GM23338 (cell line): ENCODE measurements at regions not wholly inside any gene's neighbourhood (a gene's known extent, or its start where the extent isn't known, plus 50 kb on each side); places are given as distances from the start of the nearest gene placed in this dataset.
"Not testable (repeated sequence)": the region's sequence is repeated elsewhere in the genome, so short reads cannot be mapped to it uniquely, and the experiment has no call there.

Experiments used
- ATAC-seq: fragments of 200-7000 bp; cut with Tn5 transposase; 3 replicates; pipeline ENCODE4 v1.9.1; 2020
- DNase-seq: peaks from one replicate; pipeline ENCODE4 v3.0.0-alpha.2; 2015; ENCODE audit warnings: low spot score
- H2AFZ ChIP-seq: fragments of 200-600 bp; sonication (generic); 2 replicates; pipeline ENCODE4 v1.8.0; 2016; ENCODE audit warnings: antibody characterized with exemption, mild to moderate bottlenecking, moderate library complexity
- H3F3A ChIP-seq: fragments of 200-600 bp; sonication (generic); replicated peaks from 2 replicates; pipeline ENCODE4 v1.8.0; 2017; ENCODE audit warnings: antibody characterized with exemption, mixed run types, low read depth
- H3K27ac ChIP-seq: fragments of 200-600 bp; sonication (generic); 2 replicates; pipeline ENCODE4 v1.6.1; 2016; ENCODE audit warnings: low read depth
- H3K27me3 ChIP-seq: fragments of 200-600 bp; sonication (generic); 2 replicates; pipeline ENCODE4 v1.8.0; 2016; ENCODE audit warnings: mild to moderate bottlenecking, mixed run types, moderate library complexity; ENCODE audit not compliant: insufficient read depth
- H3K36me3 ChIP-seq: fragments of 200-600 bp; sonication (generic); 2 replicates; pipeline ENCODE4 v1.8.0; 2016; ENCODE audit warnings: mild to moderate bottlenecking; ENCODE audit not compliant: insufficient read depth
- H3K4me1 ChIP-seq: fragments of 200-600 bp; sonication (generic); 2 replicates; pipeline ENCODE4 v1.8.0; 2016; ENCODE audit warnings: mild to moderate bottlenecking, moderate library complexity; ENCODE audit not compliant: insufficient read depth
- H3K4me2 ChIP-seq: fragments of 200-600 bp; sonication (generic); 2 replicates; pipeline ENCODE4 v1.7.1; 2017; ENCODE audit warnings: mixed run types
- H3K4me3 ChIP-seq: fragments of 200-600 bp; sonication (generic); 2 replicates; pipeline ENCODE4 v1.6.1; 2016; ENCODE audit warnings: mixed run types
- H3K79me2 ChIP-seq: fragments of 200-600 bp; sonication (generic); replicated peaks from 2 replicates; pipeline ENCODE4 v1.8.0; 2017; ENCODE audit warnings: mild to moderate bottlenecking; ENCODE audit not compliant: insufficient read depth
- H3K9me2 ChIP-seq: fragments of 200-600 bp; sonication (generic); 2 replicates; pipeline ENCODE4 v1.8.0; 2017; ENCODE audit not compliant: insufficient read depth
- H4K20me1 ChIP-seq: fragments of 200-600 bp; sonication (generic); replicated peaks from 2 replicates; pipeline ENCODE4 v1.8.0; 2017; ENCODE audit warnings: mild to moderate bottlenecking; ENCODE audit not compliant: insufficient read depth
- H3K27ac Mint-ChIP-seq: 2 replicates; pipeline ENCODE4 v1.8.0; 2020; ENCODE audit warnings: inconsistent platforms, mild to moderate bottlenecking, moderate library complexity, mixed read lengths
- H3K27me3 Mint-ChIP-seq: 3 replicates; pipeline ENCODE4 v1.8.0; 2022; ENCODE audit warnings: low read depth, mild to moderate bottlenecking, moderate library complexity, mixed read lengths, inconsistent platforms; ENCODE audit not compliant: insufficient read depth, poor library complexity
- H3K36me3 Mint-ChIP-seq: 3 replicates; pipeline ENCODE4 v1.8.0; 2021; ENCODE audit warnings: low read depth, mild to moderate bottlenecking, inconsistent platforms, moderate library complexity, mixed read lengths
- H3K4me1 Mint-ChIP-seq: 3 replicates; pipeline ENCODE4 v1.8.0; 2020; ENCODE audit warnings: mild to moderate bottlenecking, inconsistent platforms, mixed read lengths
- H3K4me3 Mint-ChIP-seq: 3 replicates; pipeline ENCODE4 v1.8.0; 2021; ENCODE audit warnings: moderate library complexity, mild to moderate bottlenecking, inconsistent platforms, mixed read lengths
- H3K9me3 Mint-ChIP-seq: 3 replicates; pipeline ENCODE4 v1.8.0; 2020; ENCODE audit warnings: moderate library complexity, mild to moderate bottlenecking, inconsistent platforms, mixed read lengths
- CREB1 ChIP-seq: fragments of 250-450 bp; sonication (Bioruptor Pico); IDR thresholded peaks from 2 replicates; pipeline ENCODE4 v1.5.0; 2020; ENCODE audit warnings: low read depth, mild to moderate bottlenecking, moderate library complexity
- EZH2phosphoT487 ChIP-seq: fragments of 200-600 bp; sonication (generic); IDR thresholded peaks from one replicate; pipeline ENCODE4 v1.8.1; 2018; ENCODE audit warnings: antibody characterized with exemption; ENCODE audit not compliant: unreplicated experiment
- JUNB ChIP-seq: IDR thresholded peaks from one replicate; pipeline ENCODE4 v1.6.1; 2016; ENCODE audit warnings: antibody characterized with exemption; ENCODE audit not compliant: unreplicated experiment
- NANOG ChIP-seq: IDR thresholded peaks from 2 replicates; pipeline ENCODE4 v1.6.1; 2016; ENCODE audit warnings: antibody characterized with exemption, borderline replicate concordance
- ZNF331 ChIP-seq: fragments of 250-450 bp; sonication (Bioruptor Pico); IDR thresholded peaks from 2 replicates; pipeline ENCODE4 v1.5.0; 2020; ENCODE audit warnings: low read depth, mild to moderate bottlenecking, moderate library complexity
- TF ChIP-seq, protein P1 (sequence below), 2 experiments: fragments of 200-600 bp in 1 of 2; sonication (generic) in 1 of 2; conservative IDR thresholded peaks; 2 replicates each; pipeline versions ENCODE4 v1.5.1 to v1.6.1; 2016 to 2017; ENCODE audit warnings: antibody characterized with exemption in 2 of 2, low read depth in 2 of 2, mild to moderate bottlenecking in 2 of 2, moderate library complexity in 1 of 2
- TF ChIP-seq, protein P2 (sequence below): IDR thresholded peaks from 2 replicates; pipeline ENCODE4 v1.6.1; 2016; ENCODE audit warnings: antibody characterized with exemption
- TF ChIP-seq, protein P3 (sequence below): fragments of 250-450 bp; sonication (Bioruptor Pico); IDR thresholded peaks from 2 replicates; pipeline ENCODE4 v1.5.0; 2020; ENCODE audit warnings: mild to moderate bottlenecking, moderate library complexity

GRCh38 chr3:67930394-67930793 is 276.0 kb upstream of the SUCLG2 start:
- not testable (repeated sequence) for H3K27me3 Mint-ChIP-seq, H3K4me2 ChIP-seq, H3K27ac Mint-ChIP-seq, H3K36me3 ChIP-seq, H3K79me2 ChIP-seq, H3K4me3 ChIP-seq, H3K27me3 ChIP-seq, H3K9me2 ChIP-seq, H3K4me1 ChIP-seq, H3K4me3 Mint-ChIP-seq, ATAC-seq, H4K20me1 ChIP-seq, H3K4me1 Mint-ChIP-seq, H3K27ac ChIP-seq, H2AFZ ChIP-seq, H3F3A ChIP-seq
- peaks cover 27% of the 10 kb centered on the region; the same call in 2 of the 3 replicates for H3K36me3 Mint-ChIP-seq
- DNase-seq, result peak; percentile 41
- peaks cover 33% of the 10 kb centered on the region for H3K9me3 Mint-ChIP-seq

DNA sequence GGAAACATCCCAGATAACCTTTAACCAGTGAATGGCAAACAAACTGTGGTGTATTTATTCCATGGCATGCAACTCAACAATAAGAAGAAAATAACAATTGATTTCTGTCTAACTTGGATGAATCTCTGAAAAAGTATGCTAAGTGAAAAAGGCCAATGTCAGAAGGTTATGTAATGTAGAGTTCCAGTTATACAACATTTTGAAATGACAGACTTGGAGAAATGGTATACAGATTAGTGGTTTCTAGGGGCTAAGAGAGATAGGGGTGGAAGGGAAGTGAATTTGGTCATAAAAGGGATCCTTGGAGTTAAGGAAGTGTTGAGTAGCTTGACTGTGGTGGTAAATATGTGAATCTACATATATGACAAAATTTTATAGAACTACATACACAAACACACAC is 269.4 kb upstream of the SUCLG2 start:
- no peaks in the 10 kb centered on the region for H3K4me1 Mint-ChIP-seq
- TF ChIP-seq, protein P1, sequence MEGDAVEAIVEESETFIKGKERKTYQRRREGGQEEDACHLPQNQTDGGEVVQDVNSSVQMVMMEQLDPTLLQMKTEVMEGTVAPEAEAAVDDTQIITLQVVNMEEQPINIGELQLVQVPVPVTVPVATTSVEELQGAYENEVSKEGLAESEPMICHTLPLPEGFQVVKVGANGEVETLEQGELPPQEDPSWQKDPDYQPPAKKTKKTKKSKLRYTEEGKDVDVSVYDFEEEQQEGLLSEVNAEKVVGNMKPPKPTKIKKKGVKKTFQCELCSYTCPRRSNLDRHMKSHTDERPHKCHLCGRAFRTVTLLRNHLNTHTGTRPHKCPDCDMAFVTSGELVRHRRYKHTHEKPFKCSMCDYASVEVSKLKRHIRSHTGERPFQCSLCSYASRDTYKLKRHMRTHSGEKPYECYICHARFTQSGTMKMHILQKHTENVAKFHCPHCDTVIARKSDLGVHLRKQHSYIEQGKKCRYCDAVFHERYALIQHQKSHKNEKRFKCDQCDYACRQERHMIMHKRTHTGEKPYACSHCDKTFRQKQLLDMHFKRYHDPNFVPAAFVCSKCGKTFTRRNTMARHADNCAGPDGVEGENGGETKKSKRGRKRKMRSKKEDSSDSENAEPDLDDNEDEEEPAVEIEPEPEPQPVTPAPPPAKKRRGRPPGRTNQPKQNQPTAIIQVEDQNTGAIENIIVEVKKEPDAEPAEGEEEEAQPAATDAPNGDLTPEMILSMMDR (conservative IDR thresholded peaks at IDR 0.05; ENCODE audit: low read depth in 2 of 2), result no peak
- H3K4me3 Mint-ChIP-seq, result no peak overlapping the region
- Histone ChIP-seq H3K4me3 (no peak overlapping the region), H3F3A (no peaks in the 10 kb centered on the region), H4K20me1 (no peaks in the 10 kb centered on the region), H3K4me1 (no peaks in the 10 kb centered on the region), H3K27me3 (no peaks in the 10 kb centered on the region), H2AFZ (no peak overlapping the region), H3K4me2 (no peak overlapping the region), H3K36me3 (no peaks in the 10 kb centered on the region), H3K9me2 (0 out of 2 replicates have a peak, but pooled peaks cover 6% of the 10 kb centered on the region), H3K79me2 (no peaks in the 10 kb centered on the region), H3K27ac (no peak overlapping the region)
- ATAC-seq (no peak), DNase-seq (no peak)
- H3K27ac Mint-ChIP-seq, result no peak overlapping the region
- peaks cover 11% of the 10 kb centered on the region; the same call in 1 of the 3 replicates for H3K36me3 Mint-ChIP-seq
- H3K9me3 Mint-ChIP-seq, result peaks cover 19% of the 10 kb centered on the region; the same call in 2 of the 3 replicates
- H3K27me3 Mint-ChIP-seq, result peaks cover 2% of the 10 kb centered on the region

- no peaks in the 10 kb centered on the region for H3K79me2 ChIP-seq
- no peaks in the 10 kb centered on the region for H3F3A ChIP-seq
- H3K27ac ChIP-seq, result no peak overlapping the region
- H3K27me3 ChIP-seq, result no peaks in the 10 kb centered on the region
- H3K4me1 Mint-ChIP-seq, result no peaks in the 10 kb centered on the region
- no peak overlapping the region for H3K4me3 Mint-ChIP-seq
- H3K4me2 ChIP-seq, result no peak overlapping the region
- peaks cover 12% of the 10 kb centered on the region; the same call in 2 of the 3 replicates for H3K9me3 Mint-ChIP-seq
- H3K27ac Mint-ChIP-seq, result no peak overlapping the region
- H3K36me3 ChIP-seq, result no peaks in the 10 kb centered on the region
- 0 out of 2 replicates have a peak, but pooled peaks cover 6% of the 10 kb centered on the region for H3K9me2 ChIP-seq
- H3K27me3 Mint-ChIP-seq, result peaks cover 2% of the 10 kb centered on the region
- ATAC-seq (no peak), DNase-seq (no peak)
- H3K36me3 Mint-ChIP-seq, result peaks cover 2% of the 10 kb centered on the region; the same call in 1 of the 3 replicates
- H2AFZ ChIP-seq, result no peak overlapping the region
- no peaks in the 10 kb centered on the region for H4K20me1 ChIP-seq
- no peak overlapping the region for H3K4me3 ChIP-seq
- no peaks in the 10 kb centered on the region for H3K4me1 ChIP-seq
- TF ChIP-seq, protein P2, sequence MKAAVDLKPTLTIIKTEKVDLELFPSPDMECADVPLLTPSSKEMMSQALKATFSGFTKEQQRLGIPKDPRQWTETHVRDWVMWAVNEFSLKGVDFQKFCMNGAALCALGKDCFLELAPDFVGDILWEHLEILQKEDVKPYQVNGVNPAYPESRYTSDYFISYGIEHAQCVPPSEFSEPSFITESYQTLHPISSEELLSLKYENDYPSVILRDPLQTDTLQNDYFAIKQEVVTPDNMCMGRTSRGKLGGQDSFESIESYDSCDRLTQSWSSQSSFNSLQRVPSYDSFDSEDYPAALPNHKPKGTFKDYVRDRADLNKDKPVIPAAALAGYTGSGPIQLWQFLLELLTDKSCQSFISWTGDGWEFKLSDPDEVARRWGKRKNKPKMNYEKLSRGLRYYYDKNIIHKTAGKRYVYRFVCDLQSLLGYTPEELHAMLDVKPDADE, result no peak
- TF ChIP-seq JUNB (no peak), NANOG (no peak), CREB1 (no peak), EZH2phosphoT487 (no peak), ZNF331 (CRISPR knock-in tag) (no peak)
- TF ChIP-seq, protein P3, sequence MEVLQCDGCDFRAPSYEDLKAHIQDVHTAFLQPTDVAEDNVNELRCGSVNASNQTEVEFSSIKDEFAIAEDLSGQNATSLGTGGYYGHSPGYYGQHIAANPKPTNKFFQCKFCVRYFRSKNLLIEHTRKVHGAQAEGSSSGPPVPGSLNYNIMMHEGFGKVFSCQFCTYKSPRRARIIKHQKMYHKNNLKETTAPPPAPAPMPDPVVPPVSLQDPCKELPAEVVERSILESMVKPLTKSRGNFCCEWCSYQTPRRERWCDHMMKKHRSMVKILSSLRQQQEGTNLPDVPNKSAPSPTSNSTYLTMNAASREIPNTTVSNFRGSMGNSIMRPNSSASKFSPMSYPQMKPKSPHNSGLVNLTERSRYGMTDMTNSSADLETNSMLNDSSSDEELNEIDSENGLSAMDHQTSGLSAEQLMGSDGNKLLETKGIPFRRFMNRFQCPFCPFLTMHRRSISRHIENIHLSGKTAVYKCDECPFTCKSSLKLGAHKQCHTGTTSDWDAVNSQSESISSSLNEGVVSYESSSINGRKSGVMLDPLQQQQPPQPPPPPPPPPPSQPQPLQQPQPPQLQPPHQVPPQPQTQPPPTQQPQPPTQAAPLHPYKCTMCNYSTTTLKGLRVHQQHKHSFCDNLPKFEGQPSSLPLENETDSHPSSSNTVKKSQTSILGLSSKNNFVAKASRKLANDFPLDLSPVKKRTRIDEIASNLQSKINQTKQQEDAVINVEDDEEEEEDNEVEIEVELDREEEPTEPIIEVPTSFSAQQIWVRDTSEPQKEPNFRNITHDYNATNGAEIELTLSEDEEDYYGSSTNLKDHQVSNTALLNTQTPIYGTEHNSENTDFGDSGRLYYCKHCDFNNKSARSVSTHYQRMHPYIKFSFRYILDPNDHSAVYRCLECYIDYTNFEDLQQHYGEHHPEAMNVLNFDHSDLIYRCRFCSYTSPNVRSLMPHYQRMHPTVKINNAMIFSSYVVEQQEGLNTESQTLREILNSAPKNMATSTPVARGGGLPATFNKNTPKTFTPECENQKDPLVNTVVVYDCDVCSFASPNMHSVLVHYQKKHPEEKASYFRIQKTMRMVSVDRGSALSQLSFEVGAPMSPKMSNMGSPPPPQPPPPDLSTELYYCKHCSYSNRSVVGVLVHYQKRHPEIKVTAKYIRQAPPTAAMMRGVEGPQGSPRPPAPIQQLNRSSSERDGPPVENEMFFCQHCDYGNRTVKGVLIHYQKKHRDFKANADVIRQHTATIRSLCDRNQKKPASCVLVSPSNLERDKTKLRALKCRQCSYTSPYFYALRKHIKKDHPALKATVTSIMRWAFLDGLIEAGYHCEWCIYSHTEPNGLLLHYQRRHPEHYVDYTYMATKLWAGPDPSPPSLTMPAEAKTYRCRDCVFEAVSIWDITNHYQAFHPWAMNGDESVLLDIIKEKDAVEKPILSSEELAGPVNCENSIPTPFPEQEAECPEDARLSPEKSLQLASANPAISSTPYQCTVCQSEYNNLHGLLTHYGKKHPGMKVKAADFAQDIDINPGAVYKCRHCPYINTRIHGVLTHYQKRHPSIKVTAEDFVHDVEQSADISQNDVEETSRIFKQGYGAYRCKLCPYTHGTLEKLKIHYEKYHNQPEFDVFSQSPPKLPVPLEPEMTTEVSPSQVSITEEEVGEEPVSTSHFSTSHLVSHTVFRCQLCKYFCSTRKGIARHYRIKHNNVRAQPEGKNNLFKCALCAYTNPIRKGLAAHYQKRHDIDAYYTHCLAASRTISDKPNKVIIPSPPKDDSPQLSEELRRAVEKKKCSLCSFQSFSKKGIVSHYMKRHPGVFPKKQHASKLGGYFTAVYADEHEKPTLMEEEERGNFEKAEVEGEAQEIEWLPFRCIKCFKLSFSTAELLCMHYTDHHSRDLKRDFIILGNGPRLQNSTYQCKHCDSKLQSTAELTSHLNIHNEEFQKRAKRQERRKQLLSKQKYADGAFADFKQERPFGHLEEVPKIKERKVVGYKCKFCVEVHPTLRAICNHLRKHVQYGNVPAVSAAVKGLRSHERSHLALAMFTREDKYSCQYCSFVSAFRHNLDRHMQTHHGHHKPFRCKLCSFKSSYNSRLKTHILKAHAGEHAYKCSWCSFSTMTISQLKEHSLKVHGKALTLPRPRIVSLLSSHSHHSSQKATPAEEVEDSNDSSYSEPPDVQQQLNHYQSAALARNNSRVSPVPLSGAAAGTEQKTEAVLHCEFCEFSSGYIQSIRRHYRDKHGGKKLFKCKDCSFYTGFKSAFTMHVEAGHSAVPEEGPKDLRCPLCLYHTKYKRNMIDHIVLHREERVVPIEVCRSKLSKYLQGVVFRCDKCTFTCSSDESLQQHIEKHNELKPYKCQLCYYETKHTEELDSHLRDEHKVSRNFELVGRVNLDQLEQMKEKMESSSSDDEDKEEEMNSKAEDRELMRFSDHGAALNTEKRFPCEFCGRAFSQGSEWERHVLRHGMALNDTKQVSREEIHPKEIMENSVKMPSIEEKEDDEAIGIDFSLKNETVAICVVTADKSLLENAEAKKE (CRISPR knock-in tag), result no peak
Observed at GRCh38 chr3:67920969-67921368, 266.6 kb upstream of the SUCLG2 start.
